ENCODE measurements at regions not wholly inside any gene's neighbourhood (a gene's known extent, or its start where the extent isn't known, plus 50 kb on each side); places are given as distances from the start of the nearest gene placed in this dataset.

GRCh38 chr2:184270660-184271059, 327.7 kb upstream of the ZNF804A start:
- no peak for TF ChIP-seq POLR2A (IDR thresholded peaks at IDR 0.05)
- no peak for TF ChIP-seq CTCF (IDR thresholded peaks at IDR 0.05)

Data from Peyer's patch (tissue), 4 donors.